NCI-H345 treated with DMSO at 0.1 percent for 48 hours (cell line): ENCODE measurements at regions not wholly inside any gene's neighbourhood (a gene's known extent, or its start where the extent isn't known, plus 50 kb on each side); places are given as distances from the start of the nearest gene placed in this dataset.
"Not testable (repeated sequence)": the region's sequence is repeated elsewhere in the genome, so short reads cannot be mapped to it uniquely, and the experiment has no call there.

ENCODE experiments used
- DNase-seq: peaks from one replicate; lab custom pipeline; 2025; ENCODE audit not compliant: unreplicated experiment; lab: John Stamatoyannopoulos, UW

DNA sequence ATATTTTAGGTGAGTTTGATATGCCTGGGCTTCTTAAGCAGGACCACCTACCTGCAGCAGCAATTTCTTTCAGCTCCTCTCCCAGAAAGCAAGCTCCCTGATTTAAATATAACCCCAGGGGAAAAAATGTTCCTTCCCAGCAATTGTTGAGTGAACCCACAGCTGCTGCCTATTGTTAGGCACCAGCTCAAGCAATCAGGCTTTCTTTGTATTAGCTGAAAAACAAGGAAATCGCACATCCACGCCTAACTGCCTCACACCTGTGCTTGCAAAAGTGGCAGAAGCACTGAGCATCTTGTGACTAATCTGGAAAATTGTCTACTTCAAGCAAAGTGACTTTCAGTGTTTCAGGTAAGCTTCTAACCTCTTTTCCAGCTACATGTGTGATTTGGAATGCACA lies 432.2 kb downstream of the SMARCA1 start:
- DNase-seq, result no peak

DNA sequence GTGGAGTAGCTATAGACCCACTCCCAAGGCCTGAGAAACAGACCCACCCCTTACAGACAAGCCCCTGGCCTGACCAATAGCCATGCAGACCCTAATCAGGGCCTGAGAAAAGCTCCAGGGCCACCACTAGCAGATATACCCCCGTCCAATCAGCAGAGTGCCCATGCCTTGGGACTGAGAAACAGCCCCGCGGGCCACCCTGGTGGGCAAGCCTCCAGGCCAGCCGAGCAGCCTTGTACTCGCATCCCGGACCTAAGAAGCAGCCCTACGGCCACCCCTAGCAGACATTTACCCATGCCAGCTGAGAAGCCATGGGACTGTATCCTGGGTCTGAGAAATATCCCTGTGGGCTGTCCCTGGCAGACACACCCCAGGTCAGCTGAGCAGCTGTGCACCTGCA lies 436.5 kb downstream of the SMARCA1 start:
- DNase-seq, result no peak

DNA sequence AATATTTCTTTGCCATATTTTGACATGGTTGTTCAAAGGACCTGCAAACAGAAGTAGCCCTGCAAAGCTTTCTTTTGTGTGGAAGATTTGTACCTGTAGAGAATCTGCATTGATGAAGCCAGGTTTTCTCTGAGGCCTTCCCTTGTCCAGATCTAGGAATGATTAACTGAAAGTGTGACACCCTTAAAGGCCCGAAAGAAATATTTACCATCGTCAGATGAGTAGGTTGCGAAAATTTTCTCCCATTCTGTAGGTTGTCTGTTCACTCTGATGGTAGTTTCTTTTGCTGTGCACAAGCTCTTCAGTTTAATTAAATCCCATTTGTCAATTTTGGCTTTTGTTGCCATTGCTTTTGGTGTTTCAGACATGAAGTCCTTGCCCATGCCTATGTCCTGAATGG lies 439.0 kb downstream of the SMARCA1 start:
- not testable (repeated sequence) for DNase-seq

DNA sequence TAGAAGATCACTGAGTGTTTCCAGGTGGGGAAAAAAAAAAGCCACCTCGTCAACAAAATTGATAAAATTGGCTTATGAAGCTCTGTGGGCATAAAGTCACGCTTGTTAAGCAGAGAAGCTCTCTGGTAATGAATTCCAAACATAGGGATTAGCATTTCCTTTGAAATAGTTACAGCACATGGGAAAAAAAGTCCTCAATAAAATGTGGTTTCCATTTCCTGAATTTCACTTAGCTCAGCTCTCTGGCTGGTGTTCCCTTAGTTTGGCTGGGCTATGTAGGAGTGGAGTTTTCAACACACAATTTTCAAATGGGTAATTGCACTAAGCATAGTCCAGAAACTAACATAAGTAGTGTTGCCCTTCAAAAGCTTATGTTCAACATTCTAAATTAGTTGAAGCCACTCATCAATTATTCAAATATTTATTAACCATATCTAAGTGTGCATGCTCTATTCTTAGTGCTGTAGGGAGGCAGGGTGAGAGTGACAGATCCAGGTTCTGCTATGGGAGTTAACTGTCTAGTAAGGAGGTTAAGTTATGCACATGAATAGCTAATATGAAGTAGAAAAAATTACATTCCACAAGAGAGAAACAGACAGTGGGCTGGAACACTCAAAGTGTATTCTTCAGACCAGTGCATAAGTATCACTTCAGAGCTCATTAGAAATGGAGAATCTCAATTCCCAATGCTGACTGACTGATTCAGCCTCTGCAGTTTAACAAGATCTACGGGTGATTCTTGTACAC lies 445.7 kb downstream of the SMARCA1 start:
- DNase-seq, result no peak

DNA sequence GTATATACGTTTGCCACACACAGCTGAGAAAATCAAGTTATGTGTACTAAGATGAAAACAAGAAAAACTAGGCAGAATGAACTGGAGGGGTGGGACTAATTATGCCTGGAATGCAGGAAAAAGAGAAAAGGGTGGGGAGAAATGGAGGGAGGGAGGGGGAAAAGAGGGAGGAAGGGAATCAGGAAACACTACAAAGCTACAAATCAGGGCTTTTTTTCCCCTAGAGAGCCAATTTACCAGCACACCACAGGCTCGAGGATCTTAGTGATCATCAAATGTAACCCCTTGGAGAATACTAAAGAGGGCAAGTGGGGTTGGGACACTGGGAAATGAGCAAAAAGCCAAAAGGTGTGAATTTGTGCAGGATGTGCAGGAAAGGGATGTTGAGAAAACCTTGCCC lies 451.9 kb downstream of the SMARCA1 start:
- no peak for DNase-seq

DNA sequence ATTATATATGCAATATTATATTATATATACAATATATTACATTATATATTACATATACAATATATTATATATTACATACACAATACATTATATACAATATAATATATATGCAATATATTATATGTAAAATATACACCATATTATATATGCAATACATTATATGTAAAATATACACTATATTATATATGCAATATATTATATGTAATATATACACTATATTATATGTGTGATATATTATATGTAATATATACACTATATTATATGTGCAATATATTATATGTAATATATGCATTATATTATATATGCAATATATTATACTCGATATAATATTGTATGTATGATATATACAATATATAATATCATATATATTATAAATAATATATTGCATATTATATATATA lies 457.4 kb downstream of the SMARCA1 start:
- no peak for DNase-seq

DNA sequence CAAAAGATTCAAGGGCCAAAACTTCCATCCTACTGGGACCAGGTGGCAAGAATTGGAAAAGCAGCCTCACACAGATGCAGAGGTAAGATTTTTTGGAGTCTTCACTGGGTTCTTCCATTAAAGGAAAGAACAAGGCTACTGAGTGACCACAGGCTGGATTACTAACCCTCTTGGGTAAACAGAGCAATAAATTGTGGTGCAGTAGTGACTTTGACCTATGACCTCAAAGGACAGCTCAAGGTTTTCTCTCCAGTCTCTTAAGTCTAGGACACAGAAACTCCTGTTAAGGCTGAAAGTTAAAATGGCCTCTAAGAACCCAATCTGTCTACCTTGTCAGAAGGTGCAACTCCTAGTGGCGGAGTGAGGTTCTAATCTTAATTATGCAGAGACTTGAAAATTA lies 464.9 kb downstream of the SMARCA1 start:
- DNase-seq, result no peak

DNA sequence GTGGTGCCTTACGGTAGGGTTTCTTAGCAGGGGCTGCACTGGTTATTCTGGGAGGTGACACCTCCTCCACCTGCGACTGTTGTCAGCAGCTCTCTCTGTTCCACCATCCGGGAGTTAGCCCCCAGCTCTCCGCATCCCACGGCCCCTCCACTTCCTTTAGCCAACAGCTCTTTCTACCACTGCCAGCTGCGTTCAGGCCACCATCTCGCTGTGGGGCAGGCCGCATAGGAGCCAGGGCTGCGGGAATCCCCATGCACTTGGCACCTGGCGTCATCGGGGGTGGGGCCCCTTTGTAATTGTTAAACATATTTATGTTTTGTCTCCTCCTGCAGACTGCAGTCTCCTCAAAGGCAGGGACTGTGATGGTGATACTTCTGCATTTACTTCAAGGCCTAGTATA lies 480.2 kb downstream of the SMARCA1 start:
- no peak for DNase-seq

DNA sequence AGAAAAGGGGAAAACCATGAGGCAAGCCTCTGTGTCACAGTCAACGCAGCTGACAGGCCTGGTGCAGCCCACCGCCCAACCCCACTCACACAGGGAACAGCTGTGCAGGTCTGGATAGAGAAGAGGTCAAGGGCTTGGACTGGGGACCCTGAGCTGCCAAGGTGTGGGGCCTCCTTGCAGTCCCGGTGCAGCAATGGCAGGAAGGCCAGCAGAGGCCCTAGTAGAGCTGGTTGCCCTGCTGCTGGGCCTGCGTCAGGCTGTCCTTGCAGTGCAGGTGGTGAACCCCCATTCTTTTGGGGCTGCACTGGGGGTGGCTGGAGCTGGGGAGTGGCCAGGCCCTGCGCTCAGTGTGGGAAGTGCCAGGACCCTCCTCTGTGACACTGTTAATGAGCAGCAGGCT lies 482.0 kb downstream of the SMARCA1 start:
- DNase-seq, result no peak

DNA sequence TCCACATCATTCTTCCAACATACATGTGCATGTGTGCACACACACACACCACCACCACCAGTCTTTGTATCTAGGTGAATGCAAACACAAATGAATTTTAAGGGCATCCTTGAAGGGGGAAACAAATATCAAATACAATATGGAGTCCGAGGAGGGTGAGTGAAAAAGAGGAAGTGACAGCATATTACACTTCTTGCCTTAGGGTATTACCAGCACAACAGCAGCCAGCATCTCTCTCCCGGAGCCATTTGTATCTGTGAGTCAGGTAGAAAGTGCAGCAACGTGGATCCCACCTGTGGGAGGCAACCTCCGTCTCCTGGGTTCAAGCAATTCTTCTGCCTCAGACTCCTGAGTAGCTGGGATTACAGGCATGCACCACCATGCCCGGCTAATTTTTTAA lies 483.2 kb downstream of the SMARCA1 start:
- DNase-seq, result no peak

DNA sequence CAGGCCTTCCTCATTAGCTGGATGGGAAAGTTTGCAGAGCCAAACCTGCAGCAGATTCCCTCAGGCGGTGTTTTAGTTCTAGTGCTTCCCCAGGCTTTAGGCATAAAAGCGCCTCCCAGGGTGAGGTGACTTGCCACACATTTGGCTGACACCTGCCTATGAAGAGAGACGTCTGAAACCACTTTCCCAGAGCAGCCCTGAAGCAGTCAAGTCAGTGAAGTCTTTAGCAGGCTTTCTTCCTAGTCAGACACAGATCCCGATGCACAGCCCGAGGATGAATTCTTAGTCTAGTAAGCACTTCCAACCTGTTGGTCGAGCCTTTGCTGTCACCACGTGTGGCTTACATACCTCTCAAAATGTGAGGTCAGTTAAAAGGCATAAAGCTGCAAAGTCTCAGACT lies 484.1 kb downstream of the SMARCA1 start:
- DNase-seq, result no peak

DNA sequence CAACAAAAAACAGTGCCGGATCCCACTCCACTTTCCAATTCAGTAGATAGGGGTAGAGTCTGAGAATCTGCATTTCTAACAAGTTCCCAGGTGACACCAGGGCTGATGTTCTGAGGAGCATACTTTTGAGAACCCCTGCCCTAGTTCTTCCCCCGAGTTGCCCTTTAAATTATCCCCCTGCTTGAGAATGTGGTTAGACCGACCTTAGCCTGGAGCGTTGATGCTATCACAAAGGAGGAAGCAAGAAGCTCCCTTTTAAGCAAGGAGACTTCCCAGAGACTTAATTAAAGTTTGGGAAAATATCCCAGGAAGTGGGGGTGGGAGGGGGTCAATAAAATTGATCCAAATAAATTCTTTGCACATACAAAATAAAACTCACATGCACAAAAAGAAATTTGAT lies 485.9 kb downstream of the SMARCA1 start:
- no peak for DNase-seq

DNA sequence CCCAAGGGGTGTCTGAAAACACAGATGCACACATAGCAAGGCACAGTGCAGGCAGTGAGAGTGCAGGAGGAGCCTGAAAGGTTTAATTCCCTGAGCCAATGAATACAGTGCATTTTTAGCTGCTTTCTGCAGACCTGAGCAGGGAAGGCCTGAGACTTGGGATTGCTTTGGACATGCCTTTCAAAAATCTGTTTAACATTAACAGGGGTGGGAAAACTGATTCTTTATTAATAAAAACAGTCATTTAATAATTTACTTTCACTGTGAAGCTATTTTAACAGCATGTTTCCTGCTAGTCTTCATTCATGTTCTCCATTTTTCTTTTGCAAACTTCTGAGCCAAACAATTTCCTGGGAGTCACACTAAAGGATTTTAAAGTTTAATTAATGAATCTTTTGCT lies 488.1 kb downstream of the SMARCA1 start:
- no peak for DNase-seq

DNA sequence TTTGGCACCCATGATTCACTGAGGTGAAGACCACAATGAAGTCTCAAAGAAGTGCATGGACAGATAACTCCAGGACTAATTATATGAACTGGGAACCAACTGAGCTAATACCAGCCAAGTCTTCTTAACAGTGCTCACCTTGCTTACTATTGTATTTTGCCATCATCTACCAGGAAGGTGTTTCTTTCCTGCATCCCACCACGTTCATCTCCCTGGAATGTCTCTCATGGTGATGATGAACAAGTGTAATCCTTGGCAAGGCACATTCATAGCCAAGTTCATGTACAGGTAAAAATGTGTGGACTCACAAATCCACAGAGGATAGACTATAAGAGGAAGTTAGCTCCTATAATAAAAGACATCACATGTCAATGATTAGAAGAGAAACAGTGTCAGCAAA lies 489.1 kb downstream of the SMARCA1 start:
- no peak for DNase-seq

DNA sequence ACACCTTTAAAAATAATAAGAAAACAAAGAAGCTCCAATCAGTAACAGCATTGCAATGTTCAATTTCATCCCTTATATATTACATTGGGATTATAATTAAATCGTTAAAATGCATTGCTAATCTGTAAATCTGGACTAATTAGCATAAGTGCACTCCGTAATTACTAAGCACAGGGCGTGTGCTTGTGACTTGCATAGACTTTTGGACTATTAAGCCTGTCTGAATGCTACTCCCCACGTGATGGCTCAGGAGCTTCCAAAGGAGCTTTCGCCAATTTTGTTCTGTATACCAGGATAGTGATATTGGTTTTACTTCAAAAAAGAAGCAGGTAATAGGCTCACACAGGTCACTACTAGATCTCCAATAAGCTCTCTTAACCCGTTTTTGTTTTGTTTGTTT lies 497.1 kb downstream of the SMARCA1 start:
- DNase-seq, result no peak

DNA sequence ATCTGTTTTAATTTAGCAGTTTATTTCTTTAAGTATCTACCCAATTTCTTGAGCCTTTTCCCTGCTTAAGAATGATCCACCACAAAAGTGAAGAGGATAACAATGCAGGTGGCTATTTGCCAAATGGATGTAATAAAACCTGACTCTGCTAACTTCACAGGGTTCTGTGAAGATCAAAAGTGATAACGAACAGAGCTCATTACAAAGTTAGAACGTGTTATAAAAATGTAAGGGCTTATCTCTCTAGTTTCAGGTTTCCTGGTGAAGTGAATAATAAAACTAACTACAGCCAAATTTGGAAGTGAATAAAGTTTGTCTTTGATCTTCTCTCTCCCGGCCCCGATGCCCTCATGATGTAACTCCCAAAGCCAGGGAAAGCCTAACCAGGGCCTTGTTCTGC lies 497.9 kb downstream of the SMARCA1 start:
- no peak for DNase-seq

DNA sequence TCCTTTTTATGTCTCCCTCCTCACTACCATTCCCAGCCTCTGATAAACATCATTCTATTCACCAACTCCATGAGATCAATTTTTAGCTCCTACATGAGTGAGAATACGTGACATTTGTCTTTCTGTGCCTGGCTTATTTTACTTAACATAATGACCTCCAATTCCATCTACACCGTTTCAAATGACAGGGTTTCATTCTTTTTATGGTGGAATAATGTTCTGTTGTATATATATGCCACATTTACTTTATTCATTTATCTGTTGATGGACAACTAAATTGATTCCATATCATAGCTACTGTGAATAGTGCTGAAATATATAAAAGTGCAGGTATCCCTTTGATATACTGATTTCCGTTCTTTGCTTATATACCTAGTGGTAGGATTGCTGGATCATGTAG lies 503.9 kb downstream of the SMARCA1 start:
- DNase-seq, result no peak

DNA sequence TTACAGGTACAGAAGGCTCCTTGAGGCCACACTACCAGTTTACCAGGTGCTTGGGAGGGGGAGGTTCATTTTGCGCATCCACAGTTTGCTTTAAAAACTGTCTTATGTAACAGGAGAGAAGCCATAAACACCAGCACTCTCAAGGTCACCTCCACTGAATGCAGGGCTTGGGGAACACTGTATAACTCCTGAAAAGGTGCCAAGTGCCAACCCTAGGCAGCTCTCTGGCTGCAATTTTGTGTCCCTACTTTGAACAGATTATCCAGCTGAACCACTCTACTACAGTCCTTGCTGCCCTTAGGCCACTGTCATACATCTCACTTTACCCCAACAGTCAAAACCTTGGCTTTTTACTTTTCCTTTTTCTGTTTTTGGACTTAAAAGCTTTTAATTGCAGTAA lies 507.9 kb downstream of the SMARCA1 start:
- no peak for DNase-seq

DNA sequence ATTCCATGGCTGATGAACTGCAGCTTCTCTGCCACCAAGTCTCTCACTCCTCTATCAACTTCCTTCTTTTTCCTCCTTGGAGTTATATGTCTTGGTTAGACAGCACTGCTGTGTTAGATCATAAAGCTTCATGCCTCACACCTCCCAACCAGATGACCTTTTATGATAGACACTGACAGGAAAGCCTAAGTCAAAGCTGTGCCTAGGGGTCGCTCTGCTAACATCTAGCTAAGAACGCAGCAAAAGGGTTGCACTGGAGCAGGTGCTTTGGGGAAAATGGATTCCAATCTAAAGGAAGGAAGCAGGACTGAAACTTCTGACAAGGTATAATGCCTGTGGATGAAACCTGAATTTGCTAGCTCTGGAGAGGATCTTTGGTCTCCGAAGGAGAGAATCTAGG lies 509.7 kb downstream of the SMARCA1 start:
- no peak for DNase-seq

DNA sequence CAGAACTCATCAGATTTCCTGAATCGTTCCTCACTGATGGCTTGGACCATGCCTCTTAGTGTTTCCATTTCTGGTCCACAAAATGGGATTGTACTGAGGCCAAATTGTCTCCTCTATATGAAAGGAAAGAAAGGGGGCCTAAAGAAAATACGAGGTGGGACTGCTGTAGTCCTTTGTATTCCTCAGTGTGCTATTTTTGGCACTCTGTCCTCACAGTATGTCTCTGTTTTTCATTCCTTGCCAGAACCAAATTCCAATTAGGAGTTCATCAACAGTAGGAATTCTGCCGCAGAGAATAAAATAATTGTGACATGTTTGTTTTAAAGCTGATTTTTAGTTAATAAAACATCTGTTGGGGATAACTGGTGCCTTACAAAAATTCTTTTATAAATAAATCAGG lies 515.7 kb downstream of the SMARCA1 start:
- DNase-seq, result no peak

DNA sequence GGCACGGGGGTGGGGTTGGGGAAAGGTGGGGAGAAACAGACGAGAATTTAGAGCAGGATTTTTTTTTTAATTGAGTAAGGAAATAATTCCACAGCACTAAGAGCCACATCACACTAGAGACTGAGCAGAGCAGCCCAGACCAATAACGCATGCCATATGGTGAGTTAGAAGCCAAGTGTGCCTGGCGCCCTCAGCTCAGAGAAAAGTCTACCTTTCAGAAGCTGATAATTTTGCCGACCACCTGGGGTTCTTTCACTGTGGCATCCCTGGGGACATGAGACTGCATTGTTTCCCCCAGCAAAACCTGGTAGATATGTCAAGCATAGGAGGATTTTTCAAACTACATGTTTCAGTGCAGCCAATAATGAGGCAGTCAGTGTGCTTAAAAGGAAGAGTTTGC lies 516.8 kb downstream of the SMARCA1 start:
- no peak for DNase-seq

DNA sequence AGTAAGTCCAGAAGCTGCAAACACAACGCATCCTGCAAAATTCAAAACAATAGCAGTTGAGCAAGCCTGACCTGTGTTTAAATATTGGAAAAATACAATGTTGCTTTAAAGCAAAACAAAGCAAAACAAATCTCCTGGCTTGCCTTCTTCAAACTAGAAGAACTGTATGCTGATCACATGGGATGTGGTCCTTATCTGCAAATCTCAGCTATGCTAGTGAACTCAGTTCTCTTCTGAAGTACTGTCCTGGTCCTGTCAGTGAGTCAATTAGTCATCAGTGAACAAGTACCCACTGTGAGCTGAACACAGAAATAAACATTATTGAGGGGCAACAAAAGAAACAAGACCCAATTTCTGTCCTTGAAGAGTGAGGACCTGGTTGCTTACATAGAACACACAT lies 522.5 kb downstream of the SMARCA1 start:
- no peak for DNase-seq

DNA sequence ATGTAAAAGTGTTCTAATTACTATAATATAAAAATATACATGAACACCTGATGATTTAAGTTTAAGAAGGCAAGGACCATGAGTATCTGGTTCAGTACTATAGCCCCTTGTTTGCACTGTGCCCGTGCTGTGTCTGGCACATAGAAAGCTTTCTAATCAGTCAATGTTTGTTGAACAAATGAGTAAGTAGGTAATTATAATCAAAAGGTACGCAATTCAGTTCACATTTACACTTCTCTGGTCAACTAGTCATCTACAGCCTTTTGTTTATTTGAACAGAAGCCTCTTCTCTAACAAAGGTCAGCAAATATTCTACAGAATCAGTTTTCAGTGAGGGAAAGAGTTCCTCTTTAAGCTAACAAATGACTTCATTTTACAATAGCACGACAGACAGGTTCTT lies 523.3 kb downstream of the SMARCA1 start:
- no peak for DNase-seq
